OCI-LY7 (cell line): ENCODE measurements at regions not wholly inside any gene's neighbourhood (a gene's known extent, or its start where the extent isn't known, plus 50 kb on each side); places are given as distances from the start of the nearest gene placed in this dataset.

Source experiments
- BruUV-seq: library from RNA; stranded (reverse); fragments of 400-500 nt; replicated peaks from 2 replicates; lab custom pipeline; 2021; lab: Mats Ljungman, UMichigan
- CTCF ChIA-PET: fragments of 300-600 bp; sonication (Branson Sonifier 250); formaldehyde crosslinking; loops from one replicate; lab custom pipeline; 2022; ENCODE audit warnings: antibody characterized with exemption; ENCODE audit not compliant: unreplicated experiment; lab: Charles Lee
- POLR2A ChIA-PET: fragments of 300-600 bp; sonication (Branson Sonifier 250); formaldehyde crosslinking; loops from one replicate; lab custom pipeline; 2022; ENCODE audit warnings: antibody characterized with exemption; lab: Charles Lee
- DNase-seq: peaks from one replicate; pipeline ENCODE4 v3.0.0-alpha.2; 2015; ENCODE audit warnings: low spot score
- H2AFZ ChIP-seq: fragments of 200-600 bp; sonication (generic), shearing (Covaris generic); 2 replicates; pipeline ENCODE4 v1.6.1; 2014; ENCODE audit warnings: mild to moderate bottlenecking, antibody characterized with exemption, low read length, moderate library complexity
- H3K27ac ChIP-seq: fragments of 200-600 bp; sonication (generic); 2 replicates; pipeline ENCODE4 v1.5.1; 2014; ENCODE audit warnings: mixed run types, low read depth, mild to moderate bottlenecking, moderate library complexity, low read length, inconsistent platforms; ENCODE audit not compliant: poor library complexity, severe bottlenecking
- H3K36me3 ChIP-seq: fragments of 200-600 bp; sonication (generic); 2 replicates; pipeline ENCODE4 v1.6.1; 2014; ENCODE audit warnings: mild to moderate bottlenecking, antibody characterized with exemption, low read length, moderate library complexity, mixed read lengths; ENCODE audit not compliant: insufficient read depth
- H3K4me1 ChIP-seq: fragments of 200-600 bp; sonication (generic); 2 replicates; pipeline ENCODE4 v1.5.1; 2014; ENCODE audit warnings: mild to moderate bottlenecking, low read length; ENCODE audit not compliant: insufficient read depth, poor library complexity, severe bottlenecking
- H3K4me2 ChIP-seq: fragments of 200-600 bp; sonication (generic); 2 replicates; pipeline ENCODE4 v1.6.1; 2014; ENCODE audit warnings: mild to moderate bottlenecking, low read length
- H3K4me3 ChIP-seq: fragments of 200-600 bp; sonication (generic); 2 replicates; pipeline ENCODE4 v1.5.1; 2014; ENCODE audit warnings: mild to moderate bottlenecking, low read depth, low read length; ENCODE audit not compliant: poor library complexity, severe bottlenecking
- H3K79me2 ChIP-seq: fragments of 200-600 bp; sonication (generic); 2 replicates; pipeline ENCODE4 v1.6.1; 2016; ENCODE audit warnings: low read depth, mild to moderate bottlenecking, low read length, moderate library complexity, mixed read lengths; ENCODE audit not compliant: insufficient read depth
- H3K9me2 ChIP-seq: fragments of 200-600 bp; sonication (generic); 2 replicates; pipeline ENCODE4 v1.6.1; 2016; ENCODE audit warnings: mild to moderate bottlenecking, low read length, mixed read lengths; ENCODE audit not compliant: insufficient read depth
- H3K9me3 ChIP-seq: fragments of 200-600 bp; sonication (generic); 2 replicates; pipeline ENCODE4 v1.6.1; 2014; ENCODE audit warnings: mild to moderate bottlenecking, mixed run types, low read length, mixed read lengths
- H4K20me1 ChIP-seq: fragments of 200-600 bp; sonication (generic); 2 replicates; pipeline ENCODE4 v1.6.1; 2014; ENCODE audit warnings: mild to moderate bottlenecking, antibody characterized with exemption, low read length, moderate library complexity, mixed read lengths; ENCODE audit not compliant: insufficient read depth
- CTCF ChIP-seq: fragments of 200-600 bp; sonication (generic); conservative IDR thresholded peaks from 2 replicates; pipeline ENCODE4 v1.5.1; 2014; ENCODE audit warnings: mild to moderate bottlenecking, antibody characterized with exemption, low read length, moderate library complexity, mixed read lengths
- EZH2phosphoT487 ChIP-seq: fragments of 200-600 bp; sonication (generic); IDR thresholded peaks from 2 replicates; pipeline ENCODE4 v1.6.1; 2018; ENCODE audit warnings: low read depth, borderline replicate concordance, mild to moderate bottlenecking, mixed run types, antibody characterized with exemption, low read length, moderate library complexity, mixed read lengths
- intact Hi-C: fragments of 100-400 bp; cut with micrococcal nuclease; formaldehyde crosslinking; loops from one replicate; pipeline ENCODE4 v1.10.0; 2022; ENCODE audit not compliant: unreplicated experiment

- H2AFZ ChIP-seq: no peak overlapping the region
- H3K9me2 ChIP-seq: no peaks in the 10 kb centered on the region
- H3K9me3 ChIP-seq: no peaks in the 10 kb centered on the region
- no peak overlapping the region for H3K4me3 ChIP-seq
- POLR2A ChIA-PET: no interaction called here
- no peak overlapping the region for H3K4me2 ChIP-seq
- TF ChIP-seq EZH2phosphoT487: no peak
- TF ChIP-seq CTCF: no peak
- intact Hi-C loops: no loop called here
- DNase-seq: no peak
- CTCF ChIA-PET: no interaction called here
- no TSS peak for BruUV-seq
- H3K27ac ChIP-seq: no peak overlapping the region
- no peaks in the 10 kb centered on the region for H3K36me3 ChIP-seq
- H3K79me2 ChIP-seq: no peaks in the 10 kb centered on the region
- no peaks in the 10 kb centered on the region for H3K4me1 ChIP-seq
- no peaks in the 10 kb centered on the region for H4K20me1 ChIP-seq
Measured at GRCh38 chr17:34781071-34781470, 180.2 kb downstream of the CCT6B start.

- no peak overlapping the region for H2AFZ ChIP-seq
- no peaks in the 10 kb centered on the region for H4K20me1 ChIP-seq
- BruUV-seq: no TSS peak
- no peaks in the 10 kb centered on the region for H3K4me1 ChIP-seq
- no peaks in the 10 kb centered on the region for H3K9me3 ChIP-seq
- ChIA-PET CTCF (no interaction called here), POLR2A (no interaction called here)
- H3K9me2 ChIP-seq: no peaks in the 10 kb centered on the region
- no peak for DNase-seq
- H3K27ac ChIP-seq: no peak overlapping the region
- no peak overlapping the region for H3K4me3 ChIP-seq
- intact Hi-C loops: no loop called here
- H3K36me3 ChIP-seq: no peaks in the 10 kb centered on the region
- TF ChIP-seq EZH2phosphoT487 (no peak), CTCF (no peak)
- no peak overlapping the region for H3K4me2 ChIP-seq
- no peaks in the 10 kb centered on the region for H3K79me2 ChIP-seq
Measured at GRCh38 chr17:34780438-34780837, 180.8 kb downstream of the CCT6B start.

GRCh38 chr17:34776456-34777443 is 184.5 kb downstream of the CCT6B start:
- BruUV-seq: no TSS peak
- TF ChIP-seq EZH2phosphoT487 (no peak), CTCF (no peak)
- H3K9me3 ChIP-seq: no peaks in the 10 kb centered on the region
- no peak overlapping the region for H3K4me3 ChIP-seq
- intact Hi-C loops: loop anchor here (10.0 kb wide), 1 partner anchor 88 kb away; no protein-coding TSS in a partner anchor
- DNase-seq: no peak
- no peaks in the 10 kb centered on the region for H3K79me2 ChIP-seq
- no peaks in the 10 kb centered on the region for H3K9me2 ChIP-seq
- ChIA-PET CTCF (no interaction called here), POLR2A (no interaction called here)
- no peaks in the 10 kb centered on the region for H3K4me1 ChIP-seq
- H3K27ac ChIP-seq: no peak overlapping the region
- H3K36me3 ChIP-seq: no peaks in the 10 kb centered on the region
- no peaks in the 10 kb centered on the region for H4K20me1 ChIP-seq
- no peak overlapping the region for H3K4me2 ChIP-seq
- no peak overlapping the region for H2AFZ ChIP-seq
